Mesendoderm (in vitro differentiated cells): ENCODE measurements at regions not wholly inside any gene's neighbourhood (a gene's known extent, or its start where the extent isn't known, plus 50 kb on each side); places are given as distances from the start of the nearest gene placed in this dataset.
"Not testable (repeated sequence)": the region's sequence is repeated elsewhere in the genome, so short reads cannot be mapped to it uniquely, and the experiment has no call there.

Source experiments
- DNase-seq: peaks from one replicate; pipeline ENCODE4 v3.0.0; 2013
- H2AK5ac ChIP-seq: 2 replicates; pipeline ENCODE4 v1.6.1; 2013; ENCODE audit warnings: low read length, inconsistent platforms
- H2BK120ac ChIP-seq: 2 replicates; pipeline ENCODE4 v1.6.1; 2013; ENCODE audit warnings: low read depth, mild to moderate bottlenecking, low read length, moderate library complexity, mixed read lengths
- H2BK15ac ChIP-seq: replicated peaks from 2 replicates; pipeline ENCODE4 v1.6.1; 2013; ENCODE audit warnings: low read depth, mild to moderate bottlenecking, moderate library complexity
- H2BK5ac ChIP-seq: 2 replicates; pipeline ENCODE4 v1.6.1; 2013; ENCODE audit warnings: low read length, inconsistent platforms
- H3K18ac ChIP-seq: 2 replicates; pipeline ENCODE4 v1.6.1; 2013; ENCODE audit warnings: mild to moderate bottlenecking, low read length, mixed read lengths
- H3K23ac ChIP-seq: one replicate; pipeline ENCODE4 v1.6.1; 2013; ENCODE audit warnings: low read length
- H3K27ac ChIP-seq: 2 replicates; pipeline ENCODE4 v1.5.1; 2013; ENCODE audit warnings: low read depth, mild to moderate bottlenecking, inconsistent platforms, low read length, moderate library complexity
- H3K27me3 ChIP-seq: 2 replicates; pipeline ENCODE4 v1.6.1; 2013; ENCODE audit warnings: low read length, control low read depth, mild to moderate bottlenecking, inconsistent platforms; ENCODE audit not compliant: insufficient read depth, poor library complexity
- H3K36me3 ChIP-seq: 2 replicates; pipeline ENCODE4 v1.6.1; 2013; ENCODE audit warnings: low read length, inconsistent platforms; ENCODE audit not compliant: control insufficient read depth, insufficient read depth
- H3K4ac ChIP-seq: one replicate; pipeline ENCODE4 v1.6.1; 2013; ENCODE audit warnings: low read depth, mild to moderate bottlenecking, low read length, moderate library complexity
- H3K4me1 ChIP-seq: 2 replicates; pipeline ENCODE4 v1.6.1; 2013; ENCODE audit warnings: low read depth, low read length, inconsistent platforms; ENCODE audit not compliant: control insufficient read depth
- H3K4me2 ChIP-seq: 2 replicates; pipeline ENCODE4 v1.6.1; 2013; ENCODE audit warnings: low read length
- H3K4me3 ChIP-seq: 2 replicates; pipeline ENCODE4 v1.5.1; 2013; ENCODE audit warnings: mild to moderate bottlenecking, low read length
- H3K56ac ChIP-seq: one replicate; pipeline ENCODE4 v1.6.1; 2013; ENCODE audit warnings: low read length
- H3K79me1 ChIP-seq: 2 replicates; pipeline ENCODE4 v1.6.1; 2013; ENCODE audit warnings: low read length, inconsistent platforms
- H3K79me2 ChIP-seq: 2 replicates; pipeline ENCODE4 v1.6.1; 2013; ENCODE audit warnings: mild to moderate bottlenecking, low read length; ENCODE audit not compliant: control insufficient read depth, insufficient read depth
- H3K9ac ChIP-seq: 2 replicates; pipeline ENCODE4 v1.6.1; 2013; ENCODE audit warnings: low read length, inconsistent platforms
- H4K5ac ChIP-seq: one replicate; pipeline ENCODE4 v1.6.1; 2013; ENCODE audit warnings: low read length
- H4K8ac ChIP-seq: one replicate; pipeline ENCODE4 v1.6.1; 2013; ENCODE audit warnings: low read depth, mild to moderate bottlenecking, control low read depth, low read length, moderate library complexity
- WGBS: extraction: QIAGEN DNeasy Blood & Tissue Kit; methylation state at CpG from one replicate; pipeline ENCODE4 v1.1.7; 2013; ENCODE audit warnings: low lambda C conversion rate, missing lambda C conversion rate; ENCODE audit not compliant: insufficient coverage; ENCODE audit errors: extremely low coverage; 5-methylcytosine and 5-hydroxymethylcytosine counted together

DNA sequence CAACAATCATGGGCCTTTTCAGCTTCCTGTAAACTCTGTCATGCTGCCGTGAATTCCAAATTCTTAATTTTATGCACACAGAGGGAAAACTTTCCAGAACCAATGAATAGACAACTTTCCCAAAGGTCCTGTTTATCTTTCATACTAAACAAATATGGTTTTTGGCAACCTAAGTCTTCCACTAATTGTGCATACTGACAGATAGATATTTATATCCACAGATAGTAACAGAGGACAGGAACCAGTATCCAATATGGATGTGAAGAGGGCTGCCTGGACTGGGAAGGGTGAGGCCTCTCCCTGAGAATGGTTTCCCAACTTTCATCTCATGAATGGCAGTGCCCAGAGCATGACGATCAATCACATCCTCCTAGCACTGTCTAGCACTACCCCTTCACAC is 80.4 kb downstream of the MRPL57 start:
- no peak for DNase-seq
- Histone ChIP-seq H3K27me3 (no peaks in the 10 kb centered on the region), H4K5ac (no peak overlapping the region), H3K79me2 (no peaks in the 10 kb centered on the region), H3K36me3 (no peaks in the 10 kb centered on the region), H2BK15ac (no peak overlapping the region), H3K23ac (no peak overlapping the region), H3K4me2 (no peak overlapping the region), H3K27ac (no peak overlapping the region), H4K8ac (no peak overlapping the region), H3K4ac (no peak overlapping the region), H3K79me1 (no peaks in the 10 kb centered on the region), H3K56ac (no peak overlapping the region), H2BK5ac (no peak overlapping the region), H2AK5ac (no peak overlapping the region), H3K9ac (no peak overlapping the region), H2BK120ac (no peak overlapping the region), H3K18ac (no peak overlapping the region), H3K4me3 (no peak overlapping the region), H3K4me1 (no peaks in the 10 kb centered on the region)
- no CpG with 5 or more reads among the region's 2 CpGs for WGBS

DNA sequence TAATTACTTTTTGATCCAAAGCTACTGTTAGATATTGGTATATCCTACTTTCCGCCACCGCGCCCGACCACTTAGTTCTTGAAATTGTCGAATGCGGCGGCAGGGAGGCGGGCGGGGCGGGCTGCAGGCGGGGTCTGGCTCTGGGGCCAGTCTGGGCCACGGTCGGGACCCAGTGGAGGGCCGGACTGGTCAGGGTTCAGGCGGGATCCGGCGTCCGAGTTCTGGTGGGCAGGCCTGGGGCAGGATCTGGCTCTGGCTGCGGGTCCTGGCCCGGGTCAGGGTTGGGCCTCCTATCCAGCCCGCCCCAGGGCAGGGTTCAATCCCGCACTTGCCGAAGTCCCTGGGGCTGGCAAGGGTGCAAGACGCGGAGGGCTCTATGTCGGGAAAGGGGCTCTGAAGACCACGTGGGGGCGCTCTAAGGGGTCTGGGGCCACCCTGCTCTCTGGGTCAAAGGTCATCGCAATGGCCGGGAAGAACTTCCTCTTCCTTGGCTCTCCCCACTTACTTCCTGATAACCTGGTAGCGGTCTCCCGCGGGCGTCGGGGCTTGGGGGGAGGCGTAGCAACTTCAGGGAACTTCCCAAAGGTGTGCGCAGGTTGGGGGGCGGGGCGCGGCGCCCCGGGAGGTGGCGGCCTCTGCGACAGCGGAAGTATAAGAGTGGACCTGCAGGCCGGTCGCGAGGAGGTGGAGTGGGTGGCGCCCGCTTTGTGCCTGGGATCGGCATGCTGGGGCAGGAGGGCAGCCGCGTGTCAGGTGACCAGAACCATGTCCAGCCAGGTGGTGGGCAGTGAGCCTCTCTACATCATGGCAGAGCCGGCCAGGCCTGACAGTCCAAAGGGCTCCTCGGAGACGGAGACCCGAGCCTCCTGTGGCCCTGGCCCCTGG is 83.4 kb downstream of the MRPL57 start:
- Histone ChIP-seq H2BK15ac (no peak overlapping the region), H4K5ac (no peak overlapping the region), H3K27me3 (no peaks in the 10 kb centered on the region), H3K18ac (no peak overlapping the region), H2AK5ac (no peak overlapping the region), H3K4me1 (no peaks in the 10 kb centered on the region), H3K9ac (no peak overlapping the region), H3K79me2 (no peaks in the 10 kb centered on the region), H3K4me3 (no peak overlapping the region), H2BK120ac (no peak overlapping the region), H3K23ac (no peak overlapping the region), H3K27ac (no peak overlapping the region), H3K56ac (no peak overlapping the region), H3K4me2 (no peak overlapping the region), H3K4ac (no peak overlapping the region), H3K36me3 (no peaks in the 10 kb centered on the region), H3K79me1 (no peaks in the 10 kb centered on the region), H2BK5ac (no peak overlapping the region), H4K8ac (no peak overlapping the region)
- no CpG with 5 or more reads among the region's 57 CpGs for WGBS
- no peak for DNase-seq

DNA sequence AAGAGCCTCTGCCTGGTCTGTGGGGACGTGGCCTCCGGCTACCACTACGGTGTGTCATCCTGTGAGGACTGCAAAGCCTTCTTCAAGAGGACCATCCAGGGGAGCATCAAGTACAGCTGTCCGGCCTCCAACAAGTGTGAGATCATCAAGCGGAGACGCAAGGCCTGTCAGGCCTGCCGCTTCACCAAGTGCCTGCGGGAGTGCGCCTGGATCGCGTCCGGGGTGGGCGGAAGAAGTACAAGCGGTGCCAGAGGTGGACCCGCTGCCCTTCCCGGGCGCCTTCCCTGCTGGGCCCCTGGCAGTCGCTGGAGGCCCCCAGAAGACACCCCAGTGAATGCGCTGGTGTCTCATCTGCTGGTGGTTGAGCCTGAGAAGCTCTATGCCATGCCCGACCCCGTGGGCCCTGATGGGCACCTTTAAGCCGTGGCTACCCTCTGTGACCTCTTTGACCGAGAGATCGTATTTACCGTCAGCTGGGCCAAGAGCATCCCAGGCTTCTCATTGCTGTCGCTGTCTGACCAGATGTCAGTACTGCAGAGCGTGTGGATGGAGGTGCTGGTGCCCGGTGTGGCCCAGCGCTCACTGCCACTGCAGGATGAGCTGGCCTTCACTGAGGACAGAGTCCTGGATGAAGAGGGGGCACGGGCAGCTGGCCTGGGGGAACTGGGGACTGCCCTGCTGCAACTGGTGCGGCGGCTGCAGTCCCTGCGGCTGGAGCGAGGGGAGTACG is 84.3 kb downstream of the MRPL57 start:
- not testable (repeated sequence) for H3K36me3 ChIP-seq, H3K56ac ChIP-seq, H3K27me3 ChIP-seq, H3K23ac ChIP-seq, H2BK5ac ChIP-seq, DNase-seq, H3K4me1 ChIP-seq, H3K79me1 ChIP-seq, H3K27ac ChIP-seq, H3K4ac ChIP-seq, H3K4me3 ChIP-seq, H3K79me2 ChIP-seq, H4K5ac ChIP-seq, H2BK15ac ChIP-seq, H3K4me2 ChIP-seq, H2BK120ac ChIP-seq, H3K9ac ChIP-seq, H2AK5ac ChIP-seq, H4K8ac ChIP-seq, H3K18ac ChIP-seq
- no CpG with 5 or more reads among the region's 35 CpGs for WGBS

DNA sequence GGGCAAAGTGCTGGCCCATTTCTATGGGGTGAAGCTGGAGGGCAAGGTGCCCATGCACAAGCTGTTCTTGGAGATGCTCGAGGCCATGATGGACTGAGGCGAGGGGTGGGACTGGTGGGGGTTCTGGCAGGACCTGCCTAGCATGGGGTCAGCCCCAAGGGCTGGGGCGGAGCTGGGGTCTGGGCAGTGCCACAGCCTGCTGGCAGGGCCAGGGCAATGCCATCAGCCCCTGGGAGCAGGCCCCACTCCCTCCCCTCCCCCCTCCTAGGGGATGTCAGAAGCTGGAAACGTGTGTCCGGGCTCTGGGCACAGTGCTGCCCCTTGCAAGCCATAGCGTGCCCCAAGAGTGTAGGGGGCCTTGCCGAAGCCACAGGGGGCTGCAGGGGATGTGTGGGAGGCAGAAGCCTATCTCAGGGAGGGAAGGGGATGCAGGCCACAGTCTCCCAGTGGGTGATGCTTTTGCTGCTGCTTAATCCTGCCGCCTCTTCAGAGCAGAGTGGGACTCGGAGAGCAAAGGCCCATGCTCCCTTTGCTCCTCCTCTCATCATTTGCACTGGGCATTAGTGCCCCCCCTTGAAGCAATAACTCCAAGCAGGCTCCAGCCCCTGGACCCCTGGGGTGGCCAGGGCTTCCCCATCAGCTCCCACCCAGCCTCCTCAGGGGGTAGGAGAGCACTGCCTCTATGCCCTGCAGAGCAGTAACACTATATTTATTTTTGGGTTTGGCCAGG is 85.2 kb downstream of the MRPL57 start:
- not testable (repeated sequence) for H3K18ac ChIP-seq, H2AK5ac ChIP-seq, H3K4ac ChIP-seq, H2BK5ac ChIP-seq, H4K8ac ChIP-seq, H3K27me3 ChIP-seq, H4K5ac ChIP-seq, H3K4me3 ChIP-seq, H3K4me2 ChIP-seq, H3K79me2 ChIP-seq, H3K79me1 ChIP-seq, H3K4me1 ChIP-seq, H2BK15ac ChIP-seq, DNase-seq, H3K23ac ChIP-seq, H3K9ac ChIP-seq, H3K27ac ChIP-seq, H3K56ac ChIP-seq, H3K36me3 ChIP-seq, H2BK120ac ChIP-seq
- no CpG with 5 or more reads among the region's 9 CpGs for WGBS

DNA sequence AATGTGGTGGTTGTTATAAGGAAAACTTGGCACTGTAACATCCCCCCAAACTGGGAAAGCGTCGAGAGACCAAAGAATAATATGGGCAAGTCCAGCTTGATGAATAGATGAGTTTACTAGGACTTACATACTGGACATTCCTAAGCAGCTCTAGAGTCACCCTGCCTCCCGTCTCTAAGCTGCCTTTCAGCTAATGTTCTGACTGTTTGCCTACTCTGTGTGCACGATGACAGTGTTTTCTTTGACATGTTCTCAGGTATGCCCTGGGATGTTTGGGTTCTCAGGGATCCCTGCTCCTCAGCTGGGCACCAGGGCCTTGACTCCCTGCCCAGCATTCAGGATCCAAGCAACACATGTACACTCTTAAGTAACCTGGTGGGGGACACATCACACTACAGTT is 87.5 kb downstream of the MRPL57 start:
- H3K56ac ChIP-seq, H3K4me2 ChIP-seq, H3K18ac ChIP-seq, H3K79me2 ChIP-seq, H3K27me3 ChIP-seq, H3K4ac ChIP-seq, H3K27ac ChIP-seq, H3K9ac ChIP-seq, H2BK5ac ChIP-seq, H3K4me3 ChIP-seq, H2BK15ac ChIP-seq, H4K8ac ChIP-seq, H3K23ac ChIP-seq, H3K4me1 ChIP-seq, H3K79me1 ChIP-seq, H3K36me3 ChIP-seq, H2AK5ac ChIP-seq, DNase-seq, H2BK120ac ChIP-seq, H4K5ac ChIP-seq: not testable (repeated sequence)
- no CpG with 5 or more reads among the region's 4 CpGs for WGBS
